H9 (cell line): ENCODE measurements at regions not wholly inside any gene's neighbourhood (a gene's known extent, or its start where the extent isn't known, plus 50 kb on each side); places are given as distances from the start of the nearest gene placed in this dataset.

Source experiments
- DNase-seq: peaks from one replicate; pipeline ENCODE4 v3.0.0-alpha.2; 2017
- H2AFZ ChIP-seq: one replicate; pipeline ENCODE4 v1.6.1; 2013; ENCODE audit warnings: mild to moderate bottlenecking, low read length, control low read depth, moderate library complexity
- H2AK5ac ChIP-seq: 2 replicates; pipeline ENCODE4 v1.6.1; 2013; ENCODE audit warnings: low read length, control low read depth, mixed read lengths; ENCODE audit not compliant: insufficient read length
- H2BK120ac ChIP-seq: one replicate; pipeline ENCODE4 v1.6.1; 2013; ENCODE audit warnings: low read depth, mild to moderate bottlenecking, low read length, control low read depth, inconsistent platforms; ENCODE audit not compliant: poor library complexity, severe bottlenecking
- H2BK12ac ChIP-seq: 2 replicates; pipeline ENCODE4 v1.6.1; 2013; ENCODE audit warnings: low read length, control low read depth, mixed read lengths, low read depth; ENCODE audit not compliant: insufficient read length
- H2BK15ac ChIP-seq: 2 replicates; pipeline ENCODE4 v1.6.1; 2013; ENCODE audit warnings: low read depth, low read length, control low read depth
- H2BK20ac ChIP-seq: one replicate; pipeline ENCODE4 v1.6.1; 2013; ENCODE audit warnings: low read depth, mild to moderate bottlenecking, low read length, control low read depth, inconsistent platforms; ENCODE audit not compliant: poor library complexity, severe bottlenecking
- H2BK5ac ChIP-seq: 2 replicates; pipeline ENCODE4 v1.6.1; 2013; ENCODE audit warnings: low read length, control low read depth, mixed read lengths; ENCODE audit not compliant: insufficient read length
- H3K14ac ChIP-seq: 2 replicates; pipeline ENCODE4 v1.6.1; 2013; ENCODE audit warnings: low read length, control low read depth; ENCODE audit not compliant: insufficient read depth
- H3K18ac ChIP-seq: 2 replicates; pipeline ENCODE4 v1.6.1; 2013; ENCODE audit warnings: low read depth, mild to moderate bottlenecking, mixed read lengths, low read length, control low read depth; ENCODE audit not compliant: insufficient read length
- H3K23ac ChIP-seq: 2 replicates; pipeline ENCODE4 v1.6.1; 2013; ENCODE audit warnings: low read length, control low read depth, mixed read lengths, low read depth; ENCODE audit not compliant: insufficient read length
- H3K23me2 ChIP-seq: 2 replicates; pipeline ENCODE4 v1.6.1; 2013; ENCODE audit warnings: low read depth, mild to moderate bottlenecking, mixed read lengths, low read length, control low read depth; ENCODE audit not compliant: insufficient read length, poor library complexity, severe bottlenecking
- H3K27ac ChIP-seq: 2 replicates; pipeline ENCODE4 v1.5.1; 2013; ENCODE audit warnings: low read length, control low read depth, mixed read lengths, low read depth; ENCODE audit not compliant: insufficient read length
- H3K27me3 ChIP-seq: 2 replicates; pipeline ENCODE4 v1.6.1; 2013; ENCODE audit warnings: low read length, control low read depth, inconsistent platforms; ENCODE audit not compliant: insufficient read depth
- H3K4ac ChIP-seq: 2 replicates; pipeline ENCODE4 v1.6.1; 2013; ENCODE audit warnings: low read depth, mild to moderate bottlenecking, control low read depth, inconsistent platforms, low read length, moderate library complexity
- H3K4me1 ChIP-seq: 2 replicates; pipeline ENCODE4 v1.6.1; 2013; ENCODE audit warnings: low read length, control low read depth, inconsistent platforms; ENCODE audit not compliant: insufficient read depth
- H3K4me2 ChIP-seq: 2 replicates; pipeline ENCODE4 v1.6.1; 2013; ENCODE audit warnings: low read length, control low read depth, mixed read lengths; ENCODE audit not compliant: insufficient read length, insufficient read depth
- H3K56ac ChIP-seq: 2 replicates; pipeline ENCODE4 v1.6.1; 2013; ENCODE audit warnings: low read depth, mild to moderate bottlenecking, mixed read lengths, low read length, control low read depth; ENCODE audit not compliant: insufficient read length
- H3K79me1 ChIP-seq: 2 replicates; pipeline ENCODE4 v1.6.1; 2013; ENCODE audit warnings: low read depth, mild to moderate bottlenecking, moderate library complexity, low read length, control low read depth, inconsistent platforms; ENCODE audit not compliant: insufficient read depth, poor library complexity, severe bottlenecking
- H3K79me2 ChIP-seq: 2 replicates; pipeline ENCODE4 v1.6.1; 2013; ENCODE audit warnings: low read length, control low read depth, inconsistent platforms; ENCODE audit not compliant: insufficient read depth
- H3K9ac ChIP-seq: 2 replicates; pipeline ENCODE4 v1.6.1; 2013; ENCODE audit warnings: low read length, control low read depth, mixed read lengths; ENCODE audit not compliant: insufficient read length; ENCODE audit errors: extremely low read depth
- H3K9me3 ChIP-seq: one replicate; pipeline ENCODE4 v1.6.1; 2013; ENCODE audit warnings: low read depth, low read length, inconsistent platforms; ENCODE audit not compliant: control insufficient read depth
- H3T11ph ChIP-seq: one replicate; pipeline ENCODE4 v1.6.1; 2013; ENCODE audit warnings: mild to moderate bottlenecking, low read length, control low read depth, inconsistent platforms
- H4K20me1 ChIP-seq: one replicate; pipeline ENCODE4 v1.6.1; 2013; ENCODE audit not compliant: control insufficient read depth, insufficient read length, insufficient read depth
- H4K5ac ChIP-seq: 2 replicates; pipeline ENCODE4 v1.6.1; 2013; ENCODE audit warnings: low read depth, mild to moderate bottlenecking, mixed read lengths, low read length, control low read depth; ENCODE audit not compliant: insufficient read length
- H4K8ac ChIP-seq: replicated peaks from 2 replicates; pipeline ENCODE4 v1.6.1; 2013; ENCODE audit warnings: low read length, control low read depth, mixed read lengths, low read depth; ENCODE audit not compliant: insufficient read length
- H4K91ac ChIP-seq: 2 replicates; pipeline ENCODE4 v1.6.1; 2013; ENCODE audit warnings: low read depth, mild to moderate bottlenecking, moderate library complexity, mixed read lengths, low read length, control low read depth; ENCODE audit not compliant: insufficient read length
- H3K27ac Mint-ChIP-seq, 3 experiments: 2 replicates in 2 of 3; 3 replicates in 1 of 3; pipeline ENCODE4 v1.8.0; 2020 to 2021; ENCODE audit warnings: mixed read lengths in 3 of 3, mild to moderate bottlenecking in 1 of 3, moderate library complexity in 1 of 3
- H3K27me3 Mint-ChIP-seq: 2 replicates; pipeline ENCODE4 v1.8.0; 2021; ENCODE audit warnings: low read depth, mild to moderate bottlenecking, moderate library complexity, mixed read lengths
- H3K36me3 Mint-ChIP-seq, 3 experiments: 2 replicates in 2 of 3; 3 replicates in 1 of 3; pipeline ENCODE4 v1.8.0; 2020 to 2021; ENCODE audit warnings: low read depth in 3 of 3, mixed read lengths in 3 of 3; ENCODE audit not compliant: insufficient read depth in 1 of 3
- H3K4me1 Mint-ChIP-seq, 2 experiments: 2 replicates each; pipeline ENCODE4 v1.8.0; 2020; ENCODE audit warnings: mixed read lengths in 2 of 2
- H3K4me3 Mint-ChIP-seq, 2 experiments: 2 replicates in 1 of 2; 3 replicates in 1 of 2; pipeline ENCODE4 v1.8.0; 2020 to 2021; ENCODE audit warnings: mild to moderate bottlenecking in 2 of 2, mixed read lengths in 2 of 2, moderate library complexity in 1 of 2
- H3K9me3 Mint-ChIP-seq, 2 experiments: 2 replicates in 1 of 2; 3 replicates in 1 of 2; pipeline ENCODE4 v1.8.0; 2020; ENCODE audit warnings: mild to moderate bottlenecking in 2 of 2, mixed read lengths in 2 of 2, moderate library complexity in 1 of 2
- CTCF ChIP-seq: fragments of 200-600 bp; sonication (generic); conservative IDR thresholded peaks from 3 replicates; pipeline ENCODE4 v1.8.0; 2021; ENCODE audit warnings: antibody characterized with exemption, mild to moderate bottlenecking
- WGBS: extraction: QIAGEN DNeasy Blood & Tissue Kit; methylation state at CpG from one replicate; pipeline ENCODE4 v1.1.7; 2013; ENCODE audit warnings: missing lambda C conversion rate, low lambda C conversion rate, mixed read lengths; ENCODE audit not compliant: insufficient read length; ENCODE audit errors: extremely low coverage; 5-methylcytosine and 5-hydroxymethylcytosine counted together

- H4K5ac ChIP-seq: no peak overlapping the region
- no peak for TF ChIP-seq CTCF
- Mint-ChIP-seq H3K27me3 (peaks cover 1% of the 10 kb centered on the region; the same call in 1 of the 2 replicates), H3K27ac (no peak overlapping the region), H3K4me3 (no peak overlapping the region), H3K36me3 (peaks cover 4 to 11% (median 5%) of the 10 kb centered on the region in 3 experiments; a peak in 5 of 7 replicates), H3K9me3 (peaks cover 10 to 16% of the 10 kb centered on the region in 2 experiments), H3K4me1 (peaks cover 6 to 23% of the 10 kb centered on the region in 2 experiments)
- no peak overlapping the region for H4K91ac ChIP-seq
- no peak overlapping the region for H2AFZ ChIP-seq
- H3K27ac ChIP-seq: no peak overlapping the region
- H4K8ac ChIP-seq: no peak overlapping the region
- H3K79me1 ChIP-seq: no peaks in the 10 kb centered on the region
- no peak overlapping the region for H3K56ac ChIP-seq
- no peak overlapping the region for H3K4me2 ChIP-seq
- H3K79me2 ChIP-seq: no peaks in the 10 kb centered on the region
- H3K27me3 ChIP-seq: no peaks in the 10 kb centered on the region
- H2BK5ac ChIP-seq: no peak overlapping the region
- no CpG with 5 or more reads among the region's 1 CpG for WGBS
- no peak overlapping the region for H3T11ph ChIP-seq
- H2BK120ac ChIP-seq: no peak overlapping the region
- H3K9me3 ChIP-seq: no peaks in the 10 kb centered on the region
- H3K9ac ChIP-seq: no peak overlapping the region
- no peak overlapping the region for H3K4ac ChIP-seq
- no peaks in the 10 kb centered on the region; the same call in 1 of the 2 replicates for H3K4me1 ChIP-seq
- no peak overlapping the region for H2BK12ac ChIP-seq
- DNase-seq: no peak
- no peak overlapping the region for H2BK15ac ChIP-seq
- no peaks in the 10 kb centered on the region for H3K23me2 ChIP-seq
- H3K14ac ChIP-seq: no peak overlapping the region
- no peak overlapping the region for H3K23ac ChIP-seq
- H4K20me1 ChIP-seq: no peaks in the 10 kb centered on the region
- H2AK5ac ChIP-seq: no peak overlapping the region
- H3K18ac ChIP-seq: no peak overlapping the region
- H2BK20ac ChIP-seq: no peak overlapping the region
Observed at GRCh38 chr7:25066253-25066652, 58.8 kb downstream of the CYCS start.
